CD1c-positive myeloid dendritic cell (primary cell): ENCODE measurements at regions not wholly inside any gene's neighbourhood (a gene's known extent, or its start where the extent isn't known, plus 50 kb on each side); places are given as distances from the start of the nearest gene placed in this dataset.

Experiments
- DNase-seq: peaks from one replicate; pipeline ENCODE4 v3.0.0-alpha.2; 2016; ENCODE audit errors: extremely low spot score

DNA sequence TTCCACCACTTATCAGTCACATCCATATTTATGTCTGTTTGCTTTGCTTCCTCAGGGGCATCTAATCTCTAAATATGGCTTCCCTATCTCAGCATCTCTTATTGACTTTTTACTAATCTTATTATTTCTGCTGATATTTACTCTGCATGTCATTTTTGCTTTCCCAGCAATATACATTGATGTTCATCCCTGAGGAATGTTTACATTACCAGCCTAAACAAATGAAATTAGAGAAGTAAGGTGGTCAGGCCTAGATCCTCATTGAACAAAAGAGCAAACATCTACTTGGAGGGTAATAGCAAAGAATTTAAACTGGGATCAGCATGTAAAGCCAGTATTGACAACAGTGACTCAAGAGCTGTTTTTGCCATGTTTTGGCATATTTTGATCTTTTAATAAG, 546.4 kb downstream of the MMUT start:
- no peak for DNase-seq

DNA sequence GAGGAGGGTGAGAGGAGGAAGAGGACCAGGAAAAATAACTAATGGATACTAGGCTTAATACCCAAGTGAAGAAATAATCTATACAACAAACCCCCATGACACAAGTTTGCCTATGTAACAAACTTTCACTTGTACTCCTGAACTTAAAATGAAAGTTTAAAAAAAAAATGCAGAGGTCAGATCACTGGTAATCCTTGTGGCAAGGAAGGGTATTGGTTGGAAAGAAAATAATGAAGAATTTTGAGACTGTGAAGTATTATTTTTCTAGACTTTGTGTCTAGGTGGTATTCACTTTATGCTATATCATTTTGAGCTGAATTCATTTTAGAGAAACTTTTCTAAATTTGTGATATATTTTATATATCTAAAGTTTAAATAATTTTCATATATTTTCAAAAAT, 547.5 kb downstream of the MMUT start:
- no peak for DNase-seq

- no peak for DNase-seq
Measured at GRCh38 chr6:48912503-48912902, 550.5 kb downstream of the MMUT start.

GRCh38 chr6:48904809-48905208, 558.2 kb downstream of the MMUT start:
- no peak for DNase-seq

GRCh38 chr6:48894469-48894868, 568.6 kb downstream of the MMUT start:
- no peak for DNase-seq

DNA sequence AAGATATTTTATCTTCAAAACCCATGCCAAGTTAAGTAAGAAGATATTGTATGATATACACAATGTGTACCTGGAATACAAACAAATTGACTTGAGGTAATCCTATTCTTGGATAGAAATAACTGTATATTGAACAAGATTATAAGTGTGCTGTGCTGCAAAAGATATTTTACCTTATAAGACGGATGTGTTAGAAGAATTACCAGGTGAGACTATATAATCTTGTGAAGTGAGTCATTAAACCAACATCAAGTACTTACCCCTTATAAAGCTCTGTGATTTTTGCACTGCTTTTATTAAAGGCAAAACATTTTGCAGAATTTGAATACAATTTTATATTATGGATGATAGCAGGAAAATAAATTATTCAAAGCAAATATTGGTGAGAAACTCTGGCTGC, 570.0 kb downstream of the MMUT start:
- no peak for DNase-seq

DNA sequence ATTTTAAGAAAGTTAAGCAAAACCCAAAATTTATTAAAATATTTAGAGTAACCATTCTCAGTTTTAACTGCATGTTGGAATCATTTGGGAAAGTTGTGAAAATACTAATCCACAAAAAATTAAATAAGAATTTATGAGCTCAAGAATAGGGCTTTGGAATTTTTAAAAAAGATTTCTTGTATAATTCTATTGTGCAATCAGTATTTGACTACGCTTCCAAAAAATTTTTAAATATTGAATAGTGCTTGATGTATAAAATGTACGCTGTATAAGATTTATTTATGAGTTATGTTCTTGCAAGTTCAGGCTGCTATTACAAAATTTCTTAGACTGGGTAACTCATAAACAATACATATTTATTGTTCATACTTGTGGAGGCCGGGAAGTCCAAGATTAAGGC, 571.7 kb downstream of the MMUT start:
- DNase-seq, result no peak

DNA sequence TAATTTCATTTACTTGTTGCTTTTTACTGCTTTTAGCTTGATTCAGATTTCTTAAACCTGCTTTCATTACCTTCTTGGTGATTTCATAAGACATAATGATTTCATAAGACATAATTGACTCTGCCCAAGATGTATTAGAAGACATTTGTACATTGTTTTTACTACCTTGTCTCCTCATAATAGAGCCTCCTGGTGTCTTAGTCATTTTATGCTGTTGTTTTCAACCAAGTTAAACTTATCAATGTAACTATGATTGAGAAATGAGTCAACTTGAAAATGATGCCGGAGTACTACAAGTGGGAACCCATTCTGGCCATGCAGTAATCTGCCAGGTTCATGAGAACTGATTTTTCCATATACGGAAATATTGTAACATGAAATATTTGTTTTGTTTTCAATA, 573.6 kb downstream of the MMUT start:
- no peak for DNase-seq

- no peak for DNase-seq
Measured at GRCh38 chr6:48883116-48883515, 579.9 kb downstream of the MMUT start.

- no peak for DNase-seq
Measured at GRCh38 chr6:48881551-48881950, 581.5 kb downstream of the MMUT start.

DNA sequence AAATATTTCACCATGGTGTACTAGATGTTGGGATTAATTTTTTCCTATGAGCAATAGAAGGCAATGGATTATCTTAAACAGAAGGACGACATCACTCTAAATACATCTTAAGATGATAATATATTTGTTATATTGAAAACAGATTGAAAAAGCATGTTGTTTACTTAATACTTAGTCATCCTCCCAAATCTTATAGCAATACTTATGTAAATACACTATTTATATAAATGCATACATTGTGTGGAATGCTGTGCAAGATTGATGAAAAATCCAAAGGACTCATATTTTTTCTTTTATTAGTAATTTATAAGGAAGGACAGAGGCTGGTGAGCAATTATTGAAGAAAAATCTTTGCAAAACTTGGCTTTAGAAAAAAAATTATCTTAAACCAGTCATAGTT, 593.5 kb downstream of the MMUT start:
- DNase-seq, result no peak

DNA sequence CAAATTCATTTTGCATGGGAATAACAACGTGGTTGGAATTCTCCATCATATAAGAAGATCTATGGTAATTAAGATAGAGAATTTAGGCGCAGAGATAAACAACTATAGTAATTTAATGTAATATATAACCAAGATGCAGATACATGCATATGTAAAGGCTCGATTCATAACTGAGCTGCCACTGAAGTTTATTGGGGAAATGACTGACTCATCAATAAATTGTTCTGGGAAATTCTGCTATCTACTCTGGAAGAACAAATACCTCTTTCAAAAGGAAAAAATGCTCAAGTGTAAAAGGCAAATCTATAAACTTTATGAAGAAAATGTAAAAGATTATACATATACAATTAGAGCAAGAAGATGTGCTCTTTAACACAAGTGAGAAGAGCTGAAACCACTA, 596.4 kb downstream of the MMUT start:
- DNase-seq, result no peak

DNA sequence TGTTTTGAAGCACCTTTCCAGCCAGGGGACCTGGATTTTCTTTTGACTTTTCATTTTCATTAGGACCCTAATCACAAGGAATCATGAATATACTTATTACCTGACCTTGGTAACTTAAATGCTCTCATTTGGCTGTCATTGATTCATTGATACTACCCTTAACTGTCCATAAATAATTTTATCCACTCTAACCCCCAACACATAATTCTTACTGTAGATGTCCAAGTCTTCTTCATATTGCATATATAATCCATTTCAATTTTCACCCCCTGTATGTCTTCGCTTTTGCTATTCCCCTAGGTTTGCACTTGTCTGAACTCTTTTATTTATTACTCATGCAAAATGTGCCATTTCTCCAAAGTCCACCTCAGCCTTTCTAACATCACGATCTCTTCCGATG, 602.9 kb downstream of the MMUT start:
- DNase-seq, result no peak

DNA sequence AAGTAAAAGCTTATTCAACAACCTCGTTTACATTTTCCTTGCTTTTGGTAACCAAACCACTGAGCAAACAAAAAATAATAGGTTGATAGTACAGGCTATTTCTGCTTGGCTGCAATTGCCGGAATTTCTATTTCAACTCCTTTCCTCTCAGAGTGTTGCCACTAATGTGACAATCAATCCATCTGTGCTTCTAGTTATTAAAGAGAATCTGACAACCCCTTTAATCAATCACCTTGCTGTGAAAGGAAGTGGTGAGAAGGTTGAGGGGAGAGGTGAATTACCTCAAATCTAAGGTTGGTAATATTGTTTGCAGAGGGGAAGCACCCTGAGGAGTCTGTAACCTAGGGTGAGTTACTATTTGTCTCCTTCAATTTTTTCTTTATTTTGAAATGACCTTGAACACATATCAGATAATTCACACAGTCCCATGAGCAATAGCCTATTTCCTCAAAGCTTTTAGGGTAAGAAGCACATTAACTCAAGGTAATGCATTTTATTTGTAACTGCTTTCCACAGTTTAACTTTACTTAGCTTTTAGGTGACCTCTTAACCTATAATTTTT, 603.4 kb downstream of the MMUT start:
- DNase-seq, result no peak

- no peak for DNase-seq
Measured at GRCh38 chr6:48845219-48845618, 617.8 kb downstream of the MMUT start.

- DNase-seq, result no peak
Measured at GRCh38 chr6:48844696-48845095, 618.4 kb downstream of the MMUT start.

- no peak for DNase-seq
Measured at GRCh38 chr6:48840896-48841295, 622.2 kb downstream of the MMUT start.

DNA sequence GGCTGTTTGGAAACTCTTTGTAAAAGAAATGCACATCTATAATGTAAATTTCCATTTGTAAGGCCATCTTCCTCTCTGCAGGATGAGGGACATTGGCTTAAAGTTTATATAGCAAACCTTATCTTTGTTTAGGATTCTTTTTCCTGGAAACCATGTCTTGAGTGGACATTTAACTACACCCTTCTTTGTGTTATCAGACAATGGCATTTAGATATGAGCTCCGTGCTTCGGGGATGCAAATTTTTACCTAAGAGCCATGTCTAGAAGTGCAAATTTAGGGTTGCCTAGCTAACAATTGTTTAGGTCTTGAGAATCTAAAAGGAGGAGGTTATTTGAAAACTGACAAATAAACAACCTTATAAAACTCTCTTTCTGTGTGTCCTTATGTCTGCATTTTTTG, 623.8 kb downstream of the MMUT start:
- no peak for DNase-seq

DNA sequence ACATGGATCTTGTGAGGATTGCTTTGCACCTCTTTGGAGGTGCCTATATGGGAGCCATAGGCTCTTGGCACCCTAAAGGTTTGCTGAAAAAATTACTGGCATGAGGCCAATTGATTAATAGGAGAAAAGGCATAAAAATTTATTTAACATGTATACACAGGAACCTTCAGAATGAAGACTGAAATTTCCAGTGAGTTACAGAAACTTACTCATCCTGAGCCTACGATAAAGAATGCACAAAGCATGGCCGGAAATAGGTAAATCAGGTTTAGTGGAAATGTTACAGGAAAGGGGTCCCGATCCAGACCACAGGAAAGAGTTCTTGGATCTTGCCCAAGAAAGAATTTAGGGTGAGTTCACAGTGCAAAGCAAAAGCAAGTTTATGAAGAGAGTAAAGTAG, 625.3 kb downstream of the MMUT start:
- no peak for DNase-seq

GRCh38 chr6:48835421-48835958, 627.6 kb downstream of the MMUT start:
- DNase-seq, result no peak

DNA sequence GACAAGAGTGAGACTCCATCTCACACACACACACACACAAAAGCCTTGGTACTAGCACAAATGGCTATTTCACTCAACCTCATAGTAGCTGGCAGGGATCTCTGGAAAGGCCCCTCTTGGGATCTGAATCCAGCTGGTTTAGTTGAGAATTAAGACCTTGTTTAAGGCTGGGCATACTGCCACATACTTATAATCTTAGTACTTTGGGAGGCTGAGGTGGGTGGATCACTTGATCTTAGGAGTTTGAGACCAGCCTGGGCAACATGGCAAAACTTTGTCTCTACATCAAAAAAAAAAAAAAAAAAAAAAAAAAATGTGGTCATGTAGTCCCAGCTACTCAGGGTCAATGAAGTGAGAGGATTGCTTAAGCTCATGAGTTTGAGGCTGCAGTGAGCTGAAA, 628.3 kb downstream of the MMUT start:
- DNase-seq, result no peak

DNA sequence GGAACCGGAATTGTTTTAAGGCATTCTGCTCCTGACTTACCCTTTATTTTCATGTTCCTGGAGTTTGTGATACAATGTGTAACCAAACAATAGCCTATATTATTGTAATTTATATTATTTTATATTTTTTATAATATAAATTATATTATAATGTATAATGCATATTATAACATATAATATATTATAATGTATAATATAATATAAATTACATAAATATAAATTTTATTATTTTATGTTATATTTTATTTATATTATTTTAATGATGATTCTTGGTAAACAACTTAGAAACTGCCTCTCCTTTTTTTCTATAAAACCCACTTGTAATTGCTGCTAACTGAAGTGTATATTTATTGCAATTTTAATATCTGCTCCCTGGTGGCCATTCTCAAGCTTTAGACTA, 629.1 kb downstream of the MMUT start:
- DNase-seq, result no peak

- no peak for DNase-seq
Measured at GRCh38 chr6:48826901-48827701, 636.0 kb downstream of the MMUT start.

DNA sequence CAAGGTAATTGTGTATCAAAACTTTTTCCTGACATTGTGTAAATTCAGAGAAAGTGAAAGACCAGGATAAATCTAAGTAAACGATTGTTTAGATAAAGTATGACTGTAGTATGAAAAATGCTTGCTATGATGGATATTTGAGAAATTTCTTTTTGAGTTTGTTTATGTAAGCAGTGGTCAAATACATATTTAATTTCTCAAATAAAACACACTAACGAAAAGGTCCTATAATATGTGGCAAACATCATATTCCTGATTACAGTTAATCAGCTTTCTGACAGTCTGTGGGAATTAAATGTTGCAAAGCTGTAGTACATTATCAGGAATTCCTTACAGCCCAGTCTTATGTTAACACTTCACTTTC, 636.9 kb downstream of the MMUT start:
- no peak for DNase-seq
